Muscle of leg (tissue), 3 donors: ENCODE measurements at regions not wholly inside any gene's neighbourhood (a gene's known extent, or its start where the extent isn't known, plus 50 kb on each side); places are given as distances from the start of the nearest gene placed in this dataset.

ENCODE experiments used
- DNase-seq: peaks from one replicate; pipeline ENCODE4 v3.0.0; 2013
- H3K27ac ChIP-seq: one replicate; pipeline ENCODE4 v1.5.1; 2013; ENCODE audit warnings: mild to moderate bottlenecking, low read length, control low read depth
- H3K27me3 ChIP-seq: one replicate; pipeline ENCODE4 v1.6.1; 2013; ENCODE audit warnings: low read length; ENCODE audit not compliant: control insufficient read depth, insufficient read depth
- H3K36me3 ChIP-seq: one replicate; pipeline ENCODE4 v1.6.1; 2013; ENCODE audit warnings: low read length; ENCODE audit not compliant: control insufficient read depth, insufficient read depth
- H3K4me1 ChIP-seq: one replicate; pipeline ENCODE4 v1.6.1; 2013; ENCODE audit warnings: low read length; ENCODE audit not compliant: control insufficient read depth, insufficient read depth
- H3K4me3 ChIP-seq: one replicate; pipeline ENCODE4 v1.5.1; 2013; ENCODE audit warnings: low read length, control low read depth
- H3K9me3 ChIP-seq: replicated peaks from 2 replicates; pipeline ENCODE4 v1.6.1; 2013; ENCODE audit warnings: low read depth, low read length; ENCODE audit not compliant: control insufficient read depth
- WGBS: methylation state at CpG from one replicate; pipeline ENCODE4 v1.1.5; 2013; ENCODE audit warnings: missing lambda C conversion rate; ENCODE audit not compliant: insufficient coverage; 5-methylcytosine and 5-hydroxymethylcytosine counted together

DNA sequence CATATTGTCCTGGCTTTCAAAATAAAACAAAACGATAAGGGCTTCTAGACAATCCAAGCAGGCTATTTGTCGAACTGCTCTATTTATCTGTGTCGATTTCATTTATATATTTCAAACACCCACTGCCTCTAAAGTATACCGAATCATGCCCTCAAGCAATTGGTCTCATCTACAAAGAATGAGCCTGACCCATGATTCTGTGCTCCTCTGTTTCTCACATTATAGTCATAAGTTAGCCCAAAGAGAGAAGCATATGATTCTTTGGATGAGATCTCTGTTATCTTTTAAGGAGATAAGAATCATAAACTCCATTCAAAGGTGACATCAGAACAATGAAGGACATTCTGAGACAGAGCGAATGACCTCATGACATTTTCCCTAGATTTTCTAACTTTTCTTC lies 191.1 kb downstream of the MAP2K6 start:
- H3K27ac ChIP-seq, result no peak overlapping the region
- H3K27me3 ChIP-seq, result no peaks in the 10 kb centered on the region
- H3K36me3 ChIP-seq, result no peaks in the 10 kb centered on the region
- H3K4me1 ChIP-seq, result peaks cover 14% of the 10 kb centered on the region
- WGBS, result 90% methylated on average over 2 of the region's 5 CpGs
- H3K9me3 ChIP-seq, result no peaks in the 10 kb centered on the region
- no peak overlapping the region for H3K4me3 ChIP-seq
- no peak for DNase-seq

DNA sequence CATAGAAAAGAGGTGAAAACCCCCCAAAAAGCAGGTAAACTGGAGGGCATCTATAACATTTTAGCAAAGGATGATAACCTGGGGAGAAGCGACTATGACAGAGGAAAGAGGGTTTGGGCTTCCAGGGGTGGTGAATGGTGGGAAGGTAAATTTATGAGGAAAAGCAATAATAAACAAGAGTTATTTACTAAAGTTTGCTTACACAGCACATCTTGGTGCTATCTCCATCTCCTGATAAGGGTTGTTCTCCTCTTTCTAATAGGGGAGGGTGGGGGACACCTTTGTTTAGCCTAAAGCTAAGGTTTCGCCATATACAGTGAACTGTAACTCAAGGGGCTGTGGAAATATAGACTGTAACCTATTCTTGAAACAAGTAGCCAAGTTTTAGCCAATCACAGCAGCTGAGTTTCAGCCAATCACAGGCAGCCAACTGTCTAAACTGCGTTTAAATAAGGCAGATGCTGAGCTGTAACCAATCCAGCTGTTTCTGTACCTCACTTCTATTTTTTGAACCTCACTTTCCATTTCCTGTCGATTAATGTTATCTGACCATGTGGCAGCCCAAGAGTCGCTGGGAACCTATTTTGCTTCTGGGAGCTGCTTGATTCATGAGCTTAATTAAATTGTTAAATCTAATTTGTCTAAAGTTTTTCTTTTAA lies 191.8 kb downstream of the MAP2K6 start:
- H3K27ac ChIP-seq, result no peak overlapping the region
- WGBS, result 100% methylated on average over 1 of the region's 5 CpGs
- H3K27me3 ChIP-seq, result no peaks in the 10 kb centered on the region

DNA sequence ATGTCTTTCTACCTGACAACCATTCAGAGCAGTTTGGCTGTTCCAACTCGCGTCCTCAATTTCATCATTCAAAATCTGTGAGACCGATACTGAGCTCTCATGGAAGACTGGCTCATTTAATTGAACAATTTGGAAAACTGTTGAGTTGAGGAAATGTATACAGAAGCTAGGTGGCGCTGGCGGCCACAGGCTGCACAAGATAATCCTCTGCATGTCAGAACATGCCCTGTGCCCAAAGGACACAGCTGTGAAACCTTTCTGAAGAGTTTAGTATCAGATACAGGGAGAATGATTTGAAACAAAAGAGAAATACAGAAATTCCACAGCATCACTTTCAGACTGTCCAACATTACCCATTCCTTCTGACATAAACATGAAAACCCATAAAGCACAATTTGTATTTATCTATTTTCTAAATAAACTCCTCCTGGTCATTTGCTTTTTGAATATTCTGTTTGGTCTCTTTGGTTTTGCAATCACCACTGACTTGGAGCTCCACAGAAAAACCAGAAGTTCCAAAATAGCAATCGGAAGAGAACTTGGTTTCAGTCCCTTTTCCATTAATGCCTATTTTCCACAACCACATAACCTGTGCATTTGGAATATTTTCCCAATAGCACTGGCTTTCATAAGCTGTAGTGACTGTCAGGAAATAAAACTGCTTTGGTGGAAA lies 192.8 kb downstream of the MAP2K6 start:
- Histone ChIP-seq H3K4me1 (peaks cover 14% of the 10 kb centered on the region), H3K36me3 (no peaks in the 10 kb centered on the region), H3K9me3 (peaks cover 3% of the 10 kb centered on the region), H3K27me3 (no peaks in the 10 kb centered on the region), H3K4me3 (no peak overlapping the region), H3K27ac (no peak overlapping the region)
- peak; percentile 90 for DNase-seq
- WGBS, result no CpG with 5 or more reads among the region's 6 CpGs

More for the DNA sequence above, 191.8 kb downstream of the MAP2K6 start:
- Histone ChIP-seq H3K4me3 (no peak overlapping the region), H3K9me3 (peaks cover under 1% of the 10 kb centered on the region), H3K4me1 (peaks cover 14% of the 10 kb centered on the region), H3K36me3 (no peaks in the 10 kb centered on the region)
- DNase-seq, result no peak

DNA sequence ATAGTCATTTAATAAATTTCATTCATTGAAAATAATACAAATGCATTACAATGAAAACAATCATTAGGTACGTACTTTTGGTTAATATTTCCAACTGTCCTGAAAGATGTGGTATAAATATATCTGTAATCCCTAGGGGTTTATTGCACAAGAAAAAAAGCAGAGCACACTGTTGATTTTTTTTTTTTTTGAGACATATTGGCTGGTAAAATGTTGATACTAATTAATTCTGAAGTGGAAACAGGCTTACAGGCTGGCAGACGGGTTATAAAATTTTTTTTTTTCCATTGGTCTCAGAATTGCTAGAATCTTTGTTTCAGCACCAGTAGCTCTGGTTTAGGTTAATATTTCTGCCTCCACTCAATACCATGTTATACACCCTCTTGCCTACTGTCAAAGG lies 193.6 kb downstream of the MAP2K6 start:
- no peak for DNase-seq
- peaks cover 3% of the 10 kb centered on the region for H3K9me3 ChIP-seq
- no peak overlapping the region for H3K4me3 ChIP-seq
- no peaks in the 10 kb centered on the region for H3K36me3 ChIP-seq
- peak overlapping the region; percentile 52 for H3K27ac ChIP-seq
- H3K4me1 ChIP-seq, result peaks cover 14% of the 10 kb centered on the region
- no peaks in the 10 kb centered on the region for H3K27me3 ChIP-seq
- no CpG with 5 or more reads among the region's 2 CpGs for WGBS

DNA sequence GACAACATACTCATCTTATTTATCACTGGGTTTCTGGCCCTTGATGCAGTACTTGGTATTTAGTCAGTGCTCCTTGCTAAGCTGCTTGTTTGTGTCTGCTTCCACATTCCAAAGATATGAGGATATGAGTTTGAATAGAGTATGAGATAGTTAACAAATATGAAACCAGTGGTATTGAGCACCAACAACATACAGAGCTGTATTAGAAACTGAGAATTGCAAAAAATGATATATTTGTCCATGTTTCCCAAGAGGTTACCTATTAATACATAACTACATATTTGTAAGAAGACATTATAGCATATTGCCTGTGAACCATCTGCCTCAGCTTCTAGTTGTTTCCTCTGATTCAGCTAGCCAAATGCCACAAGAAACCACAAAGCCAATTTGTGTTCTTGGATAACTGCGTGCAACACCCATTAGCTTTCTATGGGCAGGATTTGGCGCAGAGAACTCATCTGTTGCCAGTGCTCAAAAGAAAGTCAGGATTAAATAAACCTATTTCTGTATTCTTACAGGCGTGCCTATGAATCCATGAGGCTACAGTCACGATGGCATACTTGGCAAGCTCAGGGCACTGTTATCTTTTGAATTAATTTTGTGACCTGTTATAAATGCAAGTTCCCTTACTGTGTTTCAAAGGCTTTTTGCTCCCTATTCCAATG lies 194.4 kb downstream of the MAP2K6 start:
- H3K4me1 ChIP-seq, result peaks cover 14% of the 10 kb centered on the region
- H3K27ac ChIP-seq, result peak overlapping the region; percentile 69
- DNase-seq, result peak; percentile 59
- H3K36me3 ChIP-seq, result no peaks in the 10 kb centered on the region
- no peaks in the 10 kb centered on the region for H3K27me3 ChIP-seq
- no peak overlapping the region for H3K4me3 ChIP-seq
- 88% methylated on average over 2 of the region's 4 CpGs for WGBS
- peaks cover 3% of the 10 kb centered on the region for H3K9me3 ChIP-seq

DNA sequence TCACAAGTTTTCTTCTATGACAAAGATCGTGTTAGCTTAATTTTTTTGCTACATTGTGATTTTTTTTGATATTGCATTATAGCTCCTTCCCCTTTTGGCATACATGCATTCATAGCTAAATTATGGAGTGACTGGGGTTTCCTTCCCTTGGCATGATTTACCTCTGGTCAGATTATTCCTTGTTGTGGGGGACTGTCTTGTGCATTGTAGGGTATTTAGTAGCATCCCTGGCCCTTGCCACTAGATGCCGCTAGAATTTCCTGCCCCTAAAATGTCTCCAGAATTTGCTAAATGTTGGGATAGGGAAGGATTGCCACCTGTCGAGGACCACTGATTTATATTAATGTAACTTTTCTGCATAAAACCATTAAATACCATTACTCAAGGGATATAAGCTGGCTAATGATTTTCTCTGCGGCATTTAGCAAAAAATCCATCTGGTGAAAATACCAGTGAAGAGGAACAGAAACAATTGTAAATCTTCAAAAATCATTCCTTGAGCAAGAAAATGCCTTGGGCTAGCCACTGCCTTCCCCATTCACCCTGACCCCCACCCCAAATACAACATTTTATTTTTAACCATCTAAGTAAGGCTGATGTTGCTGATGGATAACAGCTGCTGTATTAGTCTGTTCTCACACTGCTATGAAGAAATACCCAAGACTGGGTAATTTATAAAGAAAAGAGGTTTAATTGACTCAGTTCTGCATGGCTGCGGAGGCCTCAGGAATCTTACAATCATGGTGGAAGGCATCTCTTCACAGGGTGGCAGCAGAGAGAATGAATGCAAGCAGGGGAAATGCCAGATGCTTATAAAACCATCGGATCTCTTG lies 195.2 kb downstream of the MAP2K6 start:
- Histone ChIP-seq H3K27me3 (no peaks in the 10 kb centered on the region), H3K4me1 (peaks cover 14% of the 10 kb centered on the region), H3K9me3 (peaks cover 3% of the 10 kb centered on the region), H3K4me3 (no peak overlapping the region), H3K36me3 (no peaks in the 10 kb centered on the region), H3K27ac (peak overlapping the region; percentile 69)
- no CpG with 5 or more reads among the region's 6 CpGs for WGBS
- DNase-seq, result peak; percentile 32

DNA sequence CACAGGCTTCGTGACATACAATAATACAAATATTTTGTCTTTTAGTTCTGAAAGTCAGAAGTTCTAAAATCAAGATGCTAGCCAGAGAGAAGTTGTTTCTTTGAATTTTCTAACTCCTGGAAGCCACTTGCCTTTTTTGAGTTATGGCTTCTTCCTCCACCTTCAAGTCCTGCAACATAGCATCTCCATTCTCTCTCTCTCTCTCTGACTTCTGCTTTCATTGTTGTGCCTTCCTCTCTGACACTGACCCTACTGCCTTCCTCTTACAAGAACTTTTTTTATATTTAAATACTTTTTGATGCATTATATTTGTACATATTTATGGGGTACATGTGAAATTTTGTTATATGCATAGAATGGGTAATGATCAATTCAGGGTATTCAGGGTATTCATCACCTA lies 205.9 kb downstream of the MAP2K6 start:
- Histone ChIP-seq H3K36me3 (no peaks in the 10 kb centered on the region), H3K9me3 (no peaks in the 10 kb centered on the region), H3K4me3 (no peak overlapping the region), H3K27me3 (no peaks in the 10 kb centered on the region), H3K27ac (no peak overlapping the region), H3K4me1 (no peaks in the 10 kb centered on the region)
- no peak for DNase-seq
- whole genome bisulfite sequencing, result no CpG with 5 or more reads among the region's 1 CpG

DNA sequence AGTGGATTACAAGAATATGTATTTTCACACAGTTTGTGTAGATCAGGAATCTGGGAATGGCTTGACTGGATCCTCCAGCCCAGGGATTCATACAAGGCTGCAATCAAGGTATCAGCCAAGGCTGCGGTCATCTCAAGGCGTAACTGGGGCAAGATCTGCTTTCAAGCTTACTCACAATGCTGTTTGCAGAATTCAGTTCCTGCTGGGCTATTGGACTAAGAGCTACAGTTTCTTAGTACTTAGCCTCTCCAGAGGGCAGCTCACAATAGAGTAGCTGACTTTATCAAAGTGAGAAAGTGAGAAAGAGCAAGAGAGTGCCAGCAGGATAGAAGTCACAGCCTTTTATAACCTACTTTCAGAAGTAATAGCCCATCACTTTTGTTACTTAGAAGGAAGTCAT lies 211.0 kb downstream of the MAP2K6 start:
- H3K27ac ChIP-seq, result no peak overlapping the region

DNA sequence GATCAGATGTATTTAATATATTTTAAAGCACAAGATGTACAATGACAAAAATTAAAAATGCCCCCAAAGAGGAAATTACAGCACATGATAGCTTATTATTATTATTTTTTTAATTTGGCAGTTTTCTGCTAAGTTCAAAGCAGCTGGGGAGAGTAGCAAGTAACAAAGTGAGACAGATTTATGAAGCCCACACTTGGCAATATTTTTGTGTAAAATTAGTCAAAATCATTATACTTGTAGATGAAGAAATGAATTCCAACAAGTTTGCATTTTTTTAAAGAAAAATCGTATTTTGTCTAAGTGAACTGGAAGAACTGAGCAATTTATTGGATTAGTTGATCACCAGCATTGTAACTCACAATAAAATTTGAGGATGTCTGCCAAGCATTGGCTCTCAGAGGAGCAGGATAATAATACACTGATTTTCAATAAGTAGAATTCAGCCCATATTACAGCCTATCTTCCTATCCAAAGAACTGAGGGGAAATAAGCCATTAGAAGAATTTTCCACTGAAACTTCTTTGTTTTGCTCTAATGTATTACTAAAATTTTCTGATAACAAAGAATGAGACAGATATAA lies 215.6 kb downstream of the MAP2K6 start:
- Histone ChIP-seq H3K27me3 (no peaks in the 10 kb centered on the region), H3K27ac (no peak overlapping the region), H3K4me1 (no peaks in the 10 kb centered on the region), H3K9me3 (no peaks in the 10 kb centered on the region), H3K4me3 (no peak overlapping the region), H3K36me3 (no peaks in the 10 kb centered on the region)
- no CpG with 5 or more reads among the region's 1 CpG for WGBS
- peak; percentile 93 for DNase-seq

More for the DNA sequence above, 211.0 kb downstream of the MAP2K6 start:
- Histone ChIP-seq H3K36me3 (no peaks in the 10 kb centered on the region), H3K9me3 (no peaks in the 10 kb centered on the region), H3K4me3 (no peak overlapping the region), H3K27me3 (no peaks in the 10 kb centered on the region), H3K4me1 (no peaks in the 10 kb centered on the region)
- 80% methylated on average over 1 of the region's 2 CpGs for WGBS
- DNase-seq, result no peak
